GM18858 (cell line): ENCODE measurements at regions not wholly inside any gene's neighbourhood (a gene's known extent, or its start where the extent isn't known, plus 50 kb on each side); places are given as distances from the start of the nearest gene placed in this dataset.
"Not testable (repeated sequence)": the region's sequence is repeated elsewhere in the genome, so short reads cannot be mapped to it uniquely, and the experiment has no call there.

ENCODE experiments used
- ATAC-seq: cut with Tn5 transposase; IDR thresholded peaks from one replicate; pipeline ENCODE4 v1.9.1; 2021; ENCODE audit not compliant: unreplicated experiment

GRCh38 chr4:77438549-77438948 lies 167.1 kb upstream of the CXCL13 start:
- ATAC-seq, result no peak

GRCh38 chr4:77443941-77444340 lies 161.7 kb upstream of the CXCL13 start:
- no peak for ATAC-seq

GRCh38 chr4:77445823-77446222 lies 159.8 kb upstream of the CXCL13 start:
- ATAC-seq, result no peak

GRCh38 chr4:77446601-77447000 lies 159.0 kb upstream of the CXCL13 start:
- ATAC-seq, result no peak

- ATAC-seq, result no peak
These were observed 156.4 kb upstream of the CXCL13 start for GRCh38 chr4:77449171-77449570.

GRCh38 chr4:77450006-77450405 lies 155.6 kb upstream of the CXCL13 start:
- ATAC-seq, result no peak

- ATAC-seq, result no peak
These were observed 154.1 kb upstream of the CXCL13 start for GRCh38 chr4:77451530-77451929.

- not testable (repeated sequence) for ATAC-seq
These were observed 153.5 kb upstream of the CXCL13 start for GRCh38 chr4:77452117-77452516.

- ATAC-seq, result no peak
These were observed 151.7 kb upstream of the CXCL13 start for GRCh38 chr4:77453911-77454310.

- no peak for ATAC-seq
These were observed 150.8 kb upstream of the CXCL13 start for GRCh38 chr4:77454858-77455257.

GRCh38 chr4:77464100-77464499 lies 141.5 kb upstream of the CXCL13 start:
- not testable (repeated sequence) for ATAC-seq

- ATAC-seq, result no peak
These were observed 140.3 kb upstream of the CXCL13 start for GRCh38 chr4:77465271-77465670.

GRCh38 chr4:77466430-77466829 lies 139.2 kb upstream of the CXCL13 start:
- no peak for ATAC-seq

- no peak for ATAC-seq
These were observed 133.7 kb upstream of the CXCL13 start for GRCh38 chr4:77471821-77472495.

GRCh38 chr4:77473509-77473908 lies 132.1 kb upstream of the CXCL13 start:
- ATAC-seq, result no peak

GRCh38 chr4:77481856-77482255 lies 123.8 kb upstream of the CXCL13 start:
- ATAC-seq, result no peak

GRCh38 chr4:77488882-77489281 lies 116.7 kb upstream of the CXCL13 start:
- ATAC-seq, result no peak

- peak; percentile 67 for ATAC-seq
These were observed 112.4 kb upstream of the CXCL13 start for GRCh38 chr4:77493120-77493752.

GRCh38 chr4:77493829-77494551 lies 111.6 kb upstream of the CXCL13 start:
- peak; percentile 38 for ATAC-seq

GRCh38 chr4:77496457-77496856 lies 109.2 kb upstream of the CXCL13 start:
- no peak for ATAC-seq

- no peak for ATAC-seq
These were observed 104.8 kb upstream of the CXCL13 start for GRCh38 chr4:77500801-77501200.

- no peak for ATAC-seq
These were observed 104.4 kb upstream of the CXCL13 start for GRCh38 chr4:77501240-77501639.
